HepG2 (cell line): ENCODE measurements at regions not wholly inside any gene's neighbourhood (a gene's known extent, or its start where the extent isn't known, plus 50 kb on each side); places are given as distances from the start of the nearest gene placed in this dataset.
"Not testable (repeated sequence)": the region's sequence is repeated elsewhere in the genome, so short reads cannot be mapped to it uniquely, and the experiment has no call there.

Experiments
- ATAC-seq: fragments of 200-7000 bp; cut with Tn5 transposase; 3 replicates; pipeline ENCODE4 v1.9.1; 2020; ENCODE audit warnings: mild to moderate bottlenecking, moderate library complexity
- BruUV-seq: library from RNA; stranded (reverse); fragments of 400-500 nt; replicated peaks from 2 replicates; lab custom pipeline; 2021; lab: Mats Ljungman, UMichigan
- CTCF ChIA-PET: fragments of 300-600 bp; formaldehyde crosslinking; extraction: SDS; loops from one replicate; lab custom pipeline; 2021; ENCODE audit warnings: low total read pairs, inconsistent platforms, low intra/inter-chr PET ratio; lab: Yijun Ruan, JAX
- POLR2A ChIA-PET: fragments of 350-600 bp; sonication (Branson Sonifier 250); formaldehyde crosslinking; loops from one replicate; lab custom pipeline; 2020; ENCODE audit warnings: antibody characterized with exemption, inconsistent platforms; lab: Yijun Ruan, JAX
- DNase-seq: peaks from one replicate; pipeline ENCODE4 v3.0.0-alpha.2; 2015; ENCODE audit warnings: low spot score
- FAIRE-seq: peaks from 3 replicates; lab custom pipeline; 2011; peaks lifted over from hg19 to GRCh38; lab: Jason Lieb, UNC
- H2AFZ ChIP-seq: one replicate; pipeline ENCODE4 v1.6.1; 2011; ENCODE audit warnings: low read length, inconsistent platforms
- H3K27ac ChIP-seq: fragments of 300-600 bp; 3 replicates; pipeline ENCODE4 v1.8.0; 2011; ENCODE audit warnings: mixed run types, mild to moderate bottlenecking, mixed read lengths, low read length, inconsistent platforms; ENCODE audit not compliant: insufficient read depth; ENCODE audit errors: extremely low read length
- H3K27me3 ChIP-seq, 2 experiments: fragments of 200-600 bp in 1 of 2; 2 replicates in 1 of 2; 3 replicates in 1 of 2; pipeline versions ENCODE4 v1.6.0 to v1.8.0; 2011; ENCODE audit warnings: low read length in 2 of 2, mild to moderate bottlenecking in 2 of 2, moderate library complexity in 2 of 2, inconsistent platforms in 1 of 2; ENCODE audit not compliant: insufficient read depth in 2 of 2, control insufficient read depth in 1 of 2
- H3K36me3 ChIP-seq, 2 experiments: fragments of 200-600 bp in 1 of 2; replicated peaks in 1 of 2; 2 replicates in 1 of 2; 3 replicates in 1 of 2; pipeline versions ENCODE4 v1.5.1 to v1.8.0; 2011; ENCODE audit warnings: low read length in 2 of 2, inconsistent platforms in 1 of 2; ENCODE audit not compliant: insufficient read depth in 2 of 2, control insufficient read depth in 1 of 2
- H3K4me1 ChIP-seq: 2 replicates; pipeline ENCODE4 v1.5.1; 2012; ENCODE audit warnings: low read length, inconsistent platforms; ENCODE audit not compliant: insufficient read depth
- H3K4me2 ChIP-seq: 2 replicates; pipeline ENCODE4 v1.6.0; 2011; ENCODE audit warnings: low read depth, low read length, inconsistent platforms
- H3K4me3 ChIP-seq, 3 experiments: fragments of 200-600 bp in 1 of 3; sonication (generic), shearing (Covaris generic) in 1 of 3; replicated peaks in 1 of 3; 2 replicates each; pipeline ENCODE4 v1.5.1; 2011 to 2016; ENCODE audit warnings: low read length in 3 of 3, inconsistent platforms in 2 of 3, low read depth in 2 of 3, mild to moderate bottlenecking in 2 of 3, control low read depth in 1 of 3, mixed read lengths in 1 of 3; ENCODE audit not compliant: insufficient read depth in 1 of 3
- H3K79me2 ChIP-seq: one replicate; pipeline ENCODE4 v1.6.1; 2011; ENCODE audit warnings: low read length, inconsistent platforms; ENCODE audit not compliant: insufficient read depth
- H3K9ac ChIP-seq: 2 replicates; pipeline ENCODE4 v1.6.0; 2011; ENCODE audit warnings: mild to moderate bottlenecking, low read depth, low read length, inconsistent platforms; ENCODE audit not compliant: insufficient read depth
- H3K9me3 ChIP-seq: 2 replicates; pipeline ENCODE4 v1.5.1; 2012; ENCODE audit warnings: mild to moderate bottlenecking, low read length
- H4K20me1 ChIP-seq: 2 replicates; pipeline ENCODE4 v1.6.0; 2011; ENCODE audit warnings: inconsistent platforms, mild to moderate bottlenecking, low read length, moderate library complexity; ENCODE audit not compliant: insufficient read depth
- NR2F6 ChIP-seq, 2 experiments: IDR thresholded peaks; 2 replicates each; pipeline ENCODE4 v1.6.1; 2016; ENCODE audit warnings: antibody characterized with exemption in 1 of 2, mild to moderate bottlenecking in 1 of 2
- WGBS: methylation state at CpG from one replicate; pipeline ENCODE4 v1.1.6; 2017; ENCODE audit warnings: low lambda C conversion rate; 5-methylcytosine and 5-hydroxymethylcytosine counted together
- in situ Hi-C: cut with HindIII; loops from 2 replicates; pipeline ENCODE4 v1.10.0; 2017; ENCODE audit warnings: low pct_unique_long_range_greater_than_20kb; ENCODE audit not compliant: extremely low pct_ligation_motif_present
- intact Hi-C: fragments of 100-400 bp; cut with micrococcal nuclease; formaldehyde crosslinking; loops from one replicate; pipeline ENCODE4 v1.10.0; 2022; ENCODE audit not compliant: unreplicated experiment
- TF ChIP-seq, protein P1 (sequence below): sonication (generic); formaldehyde crosslinking; IDR thresholded peaks from 2 replicates; pipeline ENCODE4 v1.5.0; 2020; ENCODE audit warnings: missing genetic modification reagents
- TF ChIP-seq, protein P2 (sequence below): sonication (generic); formaldehyde crosslinking; conservative IDR thresholded peaks from 2 replicates; pipeline ENCODE4 v1.4.0; 2020; ENCODE audit warnings: mild to moderate bottlenecking, missing genetic modification reagents, moderate library complexity

DNA sequence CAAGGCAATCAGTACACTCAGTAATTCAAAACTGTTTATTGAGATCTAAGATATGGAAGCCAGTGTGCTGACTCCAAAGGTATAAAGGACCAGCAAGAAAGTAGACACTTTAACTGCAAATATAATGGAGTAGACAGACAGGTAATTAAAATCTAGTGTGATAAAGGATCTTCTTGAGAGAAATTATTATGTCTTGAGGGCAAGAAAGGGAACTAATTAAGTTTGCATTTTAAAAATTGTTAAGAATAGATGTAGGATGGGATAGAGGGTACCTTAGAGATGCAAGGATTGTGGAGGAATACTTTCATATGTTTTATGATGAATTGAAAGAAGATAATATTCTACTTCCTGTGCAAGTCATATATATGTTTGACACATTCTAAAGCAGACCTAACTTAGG is 825.3 kb downstream of the LTN1 start:
- POLR2A ChIA-PET: no interaction called here

DNA sequence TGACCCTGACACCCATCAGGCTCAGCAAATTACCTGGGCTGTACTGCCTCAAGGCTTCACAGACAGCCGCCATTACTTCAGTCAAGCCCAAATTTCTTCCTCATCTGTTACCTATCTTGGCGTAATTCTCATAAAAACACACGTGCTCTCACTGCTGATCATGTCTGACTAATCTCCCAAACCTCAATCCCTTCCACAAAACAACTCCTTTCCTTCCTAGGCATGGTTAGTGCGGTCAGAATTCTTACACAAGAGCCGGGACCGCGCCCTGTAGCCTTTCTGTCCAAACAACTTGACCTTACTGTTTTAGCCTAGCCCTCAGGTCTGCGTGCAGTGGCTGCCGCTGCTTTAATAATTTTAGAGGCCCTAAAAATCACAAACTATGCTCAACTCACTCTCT is 828.2 kb downstream of the LTN1 start:
- H3K4me3 ChIP-seq, DNase-seq, H3K4me1 ChIP-seq, H2AFZ ChIP-seq, H3K27ac ChIP-seq, BruUV-seq, H3K9ac ChIP-seq, intact Hi-C loops, in situ Hi-C loops, FAIRE-seq, CTCF ChIA-PET, H3K4me2 ChIP-seq, H3K36me3 ChIP-seq, H4K20me1 ChIP-seq, ATAC-seq, H3K27me3 ChIP-seq, POLR2A ChIA-PET, H3K79me2 ChIP-seq: not testable (repeated sequence)
- WGBS: 29% methylated on average over 9 of the region's 9 CpGs
- H3K9me3 ChIP-seq: peaks cover 40% of the 10 kb centered on the region

More for the DNA sequence above, 825.3 kb downstream of the LTN1 start:
- intact Hi-C loops: no loop called here
- TF ChIP-seq, protein P1, sequence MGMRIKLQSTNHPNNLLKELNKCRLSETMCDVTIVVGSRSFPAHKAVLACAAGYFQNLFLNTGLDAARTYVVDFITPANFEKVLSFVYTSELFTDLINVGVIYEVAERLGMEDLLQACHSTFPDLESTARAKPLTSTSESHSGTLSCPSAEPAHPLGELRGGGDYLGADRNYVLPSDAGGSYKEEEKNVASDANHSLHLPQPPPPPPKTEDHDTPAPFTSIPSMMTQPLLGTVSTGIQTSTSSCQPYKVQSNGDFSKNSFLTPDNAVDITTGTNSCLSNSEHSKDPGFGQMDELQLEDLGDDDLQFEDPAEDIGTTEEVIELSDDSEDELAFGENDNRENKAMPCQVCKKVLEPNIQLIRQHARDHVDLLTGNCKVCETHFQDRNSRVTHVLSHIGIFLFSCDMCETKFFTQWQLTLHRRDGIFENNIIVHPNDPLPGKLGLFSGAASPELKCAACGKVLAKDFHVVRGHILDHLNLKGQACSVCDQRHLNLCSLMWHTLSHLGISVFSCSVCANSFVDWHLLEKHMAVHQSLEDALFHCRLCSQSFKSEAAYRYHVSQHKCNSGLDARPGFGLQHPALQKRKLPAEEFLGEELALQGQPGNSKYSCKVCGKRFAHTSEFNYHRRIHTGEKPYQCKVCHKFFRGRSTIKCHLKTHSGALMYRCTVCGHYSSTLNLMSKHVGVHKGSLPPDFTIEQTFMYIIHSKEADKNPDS (CRISPR knock-in tag): no peak
- TF ChIP-seq, protein P2, sequence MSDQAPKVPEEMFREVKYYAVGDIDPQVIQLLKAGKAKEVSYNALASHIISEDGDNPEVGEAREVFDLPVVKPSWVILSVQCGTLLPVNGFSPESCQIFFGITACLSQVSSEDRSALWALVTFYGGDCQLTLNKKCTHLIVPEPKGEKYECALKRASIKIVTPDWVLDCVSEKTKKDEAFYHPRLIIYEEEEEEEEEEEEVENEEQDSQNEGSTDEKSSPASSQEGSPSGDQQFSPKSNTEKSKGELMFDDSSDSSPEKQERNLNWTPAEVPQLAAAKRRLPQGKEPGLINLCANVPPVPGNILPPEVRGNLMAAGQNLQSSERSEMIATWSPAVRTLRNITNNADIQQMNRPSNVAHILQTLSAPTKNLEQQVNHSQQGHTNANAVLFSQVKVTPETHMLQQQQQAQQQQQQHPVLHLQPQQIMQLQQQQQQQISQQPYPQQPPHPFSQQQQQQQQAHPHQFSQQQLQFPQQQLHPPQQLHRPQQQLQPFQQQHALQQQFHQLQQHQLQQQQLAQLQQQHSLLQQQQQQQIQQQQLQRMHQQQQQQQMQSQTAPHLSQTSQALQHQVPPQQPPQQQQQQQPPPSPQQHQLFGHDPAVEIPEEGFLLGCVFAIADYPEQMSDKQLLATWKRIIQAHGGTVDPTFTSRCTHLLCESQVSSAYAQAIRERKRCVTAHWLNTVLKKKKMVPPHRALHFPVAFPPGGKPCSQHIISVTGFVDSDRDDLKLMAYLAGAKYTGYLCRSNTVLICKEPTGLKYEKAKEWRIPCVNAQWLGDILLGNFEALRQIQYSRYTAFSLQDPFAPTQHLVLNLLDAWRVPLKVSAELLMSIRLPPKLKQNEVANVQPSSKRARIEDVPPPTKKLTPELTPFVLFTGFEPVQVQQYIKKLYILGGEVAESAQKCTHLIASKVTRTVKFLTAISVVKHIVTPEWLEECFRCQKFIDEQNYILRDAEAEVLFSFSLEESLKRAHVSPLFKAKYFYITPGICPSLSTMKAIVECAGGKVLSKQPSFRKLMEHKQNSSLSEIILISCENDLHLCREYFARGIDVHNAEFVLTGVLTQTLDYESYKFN: no peak
- TF ChIP-seq NR2F6 (IDR thresholded peaks at IDR 0.05) (no peak), NR2F6 (CRISPR knock-in tag; IDR thresholded peaks at IDR 0.05) (no peak)
- no peak for DNase-seq
- H3K9me3 ChIP-seq: peaks cover 43% of the 10 kb centered on the region
- ATAC-seq: no peak
- CTCF ChIA-PET: no interaction called here
- in situ Hi-C loops: no loop called here
- H3K27me3 ChIP-seq: no peaks in the 10 kb centered on the region
- no peaks in the 10 kb centered on the region for H3K4me1 ChIP-seq
- no peak overlapping the region for H3K4me2 ChIP-seq
- BruUV-seq: no TSS peak
- H3K79me2 ChIP-seq: no peaks in the 10 kb centered on the region
- H3K4me3 ChIP-seq: no peak overlapping the region
- H3K36me3 ChIP-seq: no peaks in the 10 kb centered on the region
- no peak for FAIRE-seq
- no peak overlapping the region for H3K27ac ChIP-seq
- H2AFZ ChIP-seq: no peak overlapping the region
- H3K9ac ChIP-seq: no peak overlapping the region
- no peaks in the 10 kb centered on the region for H4K20me1 ChIP-seq

DNA sequence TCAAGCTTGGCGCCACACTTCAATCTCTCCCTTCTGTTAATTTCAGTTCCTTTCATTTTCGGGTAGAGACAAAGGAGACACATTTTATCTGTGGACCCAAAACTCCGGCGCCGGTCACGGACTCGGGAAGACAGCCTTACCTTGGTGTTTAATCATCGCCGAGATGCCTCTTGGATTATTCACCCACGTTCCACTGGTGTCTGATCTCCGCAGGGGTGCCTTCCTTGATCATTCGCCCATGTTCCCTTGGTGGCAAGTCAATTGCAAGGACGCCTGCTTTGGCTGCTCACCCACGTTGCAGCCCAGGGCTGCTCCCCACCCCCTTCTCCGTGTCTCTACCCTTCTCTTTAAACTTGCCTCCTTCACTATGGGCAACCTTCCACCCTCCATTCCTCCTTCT is 830.6 kb downstream of the LTN1 start:
- in situ Hi-C loops, H3K79me2 ChIP-seq, H3K4me1 ChIP-seq, CTCF ChIA-PET, H3K27ac ChIP-seq, FAIRE-seq, BruUV-seq, H3K9ac ChIP-seq, ATAC-seq, POLR2A ChIA-PET, H3K4me3 ChIP-seq, intact Hi-C loops, DNase-seq, H4K20me1 ChIP-seq, H3K36me3 ChIP-seq, H3K27me3 ChIP-seq, H3K4me2 ChIP-seq, H2AFZ ChIP-seq: not testable (repeated sequence)
- peaks cover 51% of the 10 kb centered on the region for H3K9me3 ChIP-seq
- WGBS: 55% methylated on average over 15 of the region's 15 CpGs
